ENCODE measurements at regions not wholly inside any gene's neighbourhood (a gene's known extent, or its start where the extent isn't known, plus 50 kb on each side); places are given as distances from the start of the nearest gene placed in this dataset.
"Not testable (repeated sequence)": the region's sequence is repeated elsewhere in the genome, so short reads cannot be mapped to it uniquely, and the experiment has no call there.

DNA sequence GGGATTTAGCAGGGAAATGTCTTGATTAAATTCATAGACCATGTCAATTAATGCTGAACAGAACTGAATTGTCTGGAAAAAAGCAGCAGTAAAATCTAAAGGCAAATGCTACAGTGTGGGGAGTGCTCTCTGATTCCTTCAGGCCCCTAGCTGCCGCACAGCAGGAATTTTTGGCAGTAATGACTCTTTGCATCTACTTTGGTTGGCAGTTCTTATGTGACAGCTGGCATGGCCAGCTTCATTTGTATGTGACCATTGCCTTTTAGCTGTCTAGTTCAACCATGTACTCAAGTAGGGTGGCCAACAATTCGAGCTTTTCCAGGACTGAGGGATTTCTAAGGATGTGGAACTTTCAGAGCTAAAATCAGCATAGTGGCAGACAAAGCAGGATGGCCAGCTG is 499.1 kb upstream of the MAN1A1 start:
- no peaks in the 10 kb centered on the region for H3K4me1 ChIP-seq (ENCODE audit: control insufficient read depth, insufficient read depth, low read length)
- H3K27ac ChIP-seq (ENCODE audit: low read depth, low read length): no peak overlapping the region
- H3K4me3 ChIP-seq (ENCODE audit: low read depth, low read length): no peak overlapping the region
- 57% methylated on average over 1 of the region's 2 CpGs for WGBS (ENCODE audit: insufficient coverage)
- no peaks in the 10 kb centered on the region for H3K27me3 ChIP-seq (ENCODE audit: control insufficient read depth, insufficient read depth, low read length)
- no peaks in the 10 kb centered on the region for H3K9me3 ChIP-seq (ENCODE audit: control insufficient read depth, insufficient read depth, low read length)
- no peaks in the 10 kb centered on the region for H3K36me3 ChIP-seq (ENCODE audit: control insufficient read depth, insufficient read depth, low read length)
- DNase-seq (ENCODE audit: low read depth in 4 of 6, low spot score in 6 of 6): peak in 4 of 6 donors; percentile 6 to 72 (median 34)

DNA sequence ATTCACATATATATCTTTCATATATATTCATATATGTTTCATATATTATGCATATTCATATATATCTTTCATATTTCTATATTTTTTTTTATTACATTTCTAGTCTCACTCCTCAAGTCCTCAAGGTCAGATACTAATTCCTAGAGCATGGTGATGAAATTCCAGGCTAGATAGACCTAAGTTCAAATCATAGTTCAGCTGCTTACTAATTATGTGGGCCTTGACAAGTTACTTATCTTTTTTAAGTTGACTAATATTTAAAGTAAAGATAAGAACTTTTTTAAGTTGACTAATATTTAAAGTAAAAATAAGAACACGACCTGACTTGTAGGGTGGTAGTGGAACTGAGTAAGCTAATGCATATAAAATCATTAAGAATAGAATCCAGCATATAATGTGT is 495.6 kb upstream of the MAN1A1 start:
- no CpG with 5 or more reads among the region's 1 CpG for WGBS (ENCODE audit: insufficient coverage)
- no peak for DNase-seq (ENCODE audit: low read depth in 4 of 6, low spot score in 6 of 6)
- H3K36me3 ChIP-seq (ENCODE audit: control insufficient read depth, insufficient read depth, low read length): no peaks in the 10 kb centered on the region
- H3K27ac ChIP-seq (ENCODE audit: low read depth, low read length): no peak overlapping the region
- H3K27me3 ChIP-seq (ENCODE audit: control insufficient read depth, insufficient read depth, low read length): no peaks in the 10 kb centered on the region
- no peaks in the 10 kb centered on the region for H3K4me1 ChIP-seq (ENCODE audit: control insufficient read depth, insufficient read depth, low read length)
- no peak overlapping the region for H3K4me3 ChIP-seq (ENCODE audit: low read depth, low read length)
- no peaks in the 10 kb centered on the region for H3K9me3 ChIP-seq (ENCODE audit: control insufficient read depth, insufficient read depth, low read length)

DNA sequence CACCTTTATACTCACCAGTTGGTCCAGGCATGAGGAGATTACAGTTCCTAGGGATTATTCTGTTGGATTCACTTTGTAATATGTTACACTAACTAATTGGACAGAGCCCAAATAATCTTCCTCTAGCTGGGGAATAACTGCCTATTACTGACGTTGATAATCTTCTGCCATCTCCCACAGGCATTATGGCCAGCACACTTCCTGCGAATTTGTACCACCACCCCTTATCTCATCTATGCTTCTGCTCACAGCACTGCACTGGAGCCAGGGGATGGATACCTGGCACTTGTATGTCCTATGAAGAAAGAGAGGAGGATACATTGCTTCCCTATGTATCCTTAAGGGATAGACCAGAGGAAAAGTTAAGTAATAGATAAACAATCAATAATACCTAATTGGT is 494.8 kb upstream of the MAN1A1 start:
- Histone ChIP-seq H3K4me1 (ENCODE audit: control insufficient read depth, insufficient read depth, low read length) (no peaks in the 10 kb centered on the region), H3K9me3 (ENCODE audit: control insufficient read depth, insufficient read depth, low read length) (no peaks in the 10 kb centered on the region), H3K27me3 (ENCODE audit: control insufficient read depth, insufficient read depth, low read length) (no peaks in the 10 kb centered on the region), H3K27ac (ENCODE audit: low read depth, low read length) (no peak overlapping the region), H3K4me3 (ENCODE audit: low read depth, low read length) (no peak overlapping the region), H3K36me3 (ENCODE audit: control insufficient read depth, insufficient read depth, low read length) (no peaks in the 10 kb centered on the region)
- DNase-seq (ENCODE audit: low read depth in 4 of 6, low spot score in 6 of 6): no peak
- 67% methylated on average over 1 of the region's 2 CpGs for WGBS (ENCODE audit: insufficient coverage)

DNA sequence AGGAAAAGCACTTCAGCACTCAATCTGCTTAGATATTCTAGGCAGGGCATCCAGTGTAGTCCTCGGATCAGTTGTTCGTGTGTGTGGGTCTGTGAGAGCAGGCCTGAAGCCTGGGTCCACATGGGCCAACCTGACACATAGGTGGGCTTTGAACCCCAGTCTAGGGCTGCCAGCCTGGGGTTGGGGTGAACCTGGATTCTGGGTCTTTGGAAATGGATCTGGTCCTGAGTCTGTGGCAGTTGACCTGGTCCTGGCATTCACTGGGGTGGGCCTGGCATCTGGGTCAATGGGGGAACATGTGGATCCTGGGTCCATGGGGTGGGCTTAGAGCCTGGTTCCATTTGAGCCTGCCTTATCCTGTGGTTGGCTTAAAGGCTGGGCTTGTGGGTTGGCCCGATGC is 492.6 kb upstream of the MAN1A1 start:
- H3K9me3 ChIP-seq (ENCODE audit: control insufficient read depth, insufficient read depth, low read length): no peaks in the 10 kb centered on the region
- no peak overlapping the region for H3K27ac ChIP-seq (ENCODE audit: low read depth, low read length)
- no peak for DNase-seq (ENCODE audit: low read depth in 4 of 6, low spot score in 6 of 6)
- H3K4me3 ChIP-seq (ENCODE audit: low read depth, low read length): no peak overlapping the region
- no peaks in the 10 kb centered on the region for H3K27me3 ChIP-seq (ENCODE audit: control insufficient read depth, insufficient read depth, low read length)
- H3K4me1 ChIP-seq (ENCODE audit: control insufficient read depth, insufficient read depth, low read length): no peaks in the 10 kb centered on the region
- WGBS (ENCODE audit: insufficient coverage): 67% methylated on average over 3 of the region's 3 CpGs
- no peaks in the 10 kb centered on the region for H3K36me3 ChIP-seq (ENCODE audit: control insufficient read depth, insufficient read depth, low read length)

DNA sequence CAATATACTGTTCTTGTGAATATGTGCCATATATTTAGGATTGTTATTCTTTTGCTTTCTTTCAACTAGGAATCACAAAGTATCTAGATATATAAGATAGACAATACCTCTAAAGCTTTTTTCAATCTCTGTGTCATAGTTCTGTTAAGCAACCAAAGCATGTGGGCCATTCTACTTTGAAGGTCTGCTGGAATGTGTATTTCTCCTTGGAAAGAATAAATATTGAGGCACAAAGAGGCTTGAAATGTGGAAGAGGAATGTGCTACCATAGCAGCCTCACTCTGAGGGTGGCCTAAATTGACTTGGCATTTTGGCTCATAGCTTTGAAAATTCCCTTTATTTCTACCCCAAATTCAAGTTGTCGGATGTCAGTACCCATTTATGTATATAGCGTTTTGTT is 488.5 kb upstream of the MAN1A1 start:
- WGBS (ENCODE audit: insufficient coverage): no CpG with 5 or more reads among the region's 2 CpGs
- no peak for DNase-seq (ENCODE audit: low read depth in 4 of 6, low spot score in 6 of 6)
- no peak overlapping the region for H3K27ac ChIP-seq (ENCODE audit: low read depth, low read length)

DNA sequence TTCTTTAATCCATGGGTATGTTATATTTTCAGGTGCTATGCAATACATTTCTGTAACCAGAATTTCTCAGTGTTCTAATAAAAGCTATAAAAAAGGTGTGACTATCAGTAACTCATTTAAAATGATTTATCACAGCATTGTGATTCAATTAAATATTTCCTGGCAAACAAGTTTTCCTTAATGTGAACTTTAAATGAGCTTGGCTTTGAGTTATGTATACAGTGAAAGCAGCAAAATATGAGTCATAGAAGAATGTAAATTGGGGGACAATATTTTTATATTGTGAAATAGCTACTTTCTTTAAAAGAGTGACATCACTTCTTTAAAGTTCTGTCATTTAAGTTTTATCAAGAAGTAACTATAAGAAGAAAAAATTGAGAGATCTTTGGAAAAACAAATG is 484.9 kb upstream of the MAN1A1 start:
- Histone ChIP-seq H3K9me3 (ENCODE audit: control insufficient read depth, insufficient read depth, low read length) (no peaks in the 10 kb centered on the region), H3K27ac (ENCODE audit: low read depth, low read length) (no peak overlapping the region), H3K36me3 (ENCODE audit: control insufficient read depth, insufficient read depth, low read length) (no peaks in the 10 kb centered on the region), H3K4me3 (ENCODE audit: low read depth, low read length) (no peak overlapping the region), H3K4me1 (ENCODE audit: control insufficient read depth, insufficient read depth, low read length) (no peaks in the 10 kb centered on the region), H3K27me3 (ENCODE audit: control insufficient read depth, insufficient read depth, low read length) (no peaks in the 10 kb centered on the region)
- DNase-seq (ENCODE audit: low read depth in 4 of 6, low spot score in 6 of 6): no peak

More for the DNA sequence above, 488.5 kb upstream of the MAN1A1 start:
- Histone ChIP-seq H3K4me3 (ENCODE audit: low read depth, low read length) (no peak overlapping the region), H3K36me3 (ENCODE audit: control insufficient read depth, insufficient read depth, low read length) (no peaks in the 10 kb centered on the region), H3K9me3 (ENCODE audit: control insufficient read depth, insufficient read depth, low read length) (no peaks in the 10 kb centered on the region), H3K27me3 (ENCODE audit: control insufficient read depth, insufficient read depth, low read length) (no peaks in the 10 kb centered on the region), H3K4me1 (ENCODE audit: control insufficient read depth, insufficient read depth, low read length) (no peaks in the 10 kb centered on the region)

DNA sequence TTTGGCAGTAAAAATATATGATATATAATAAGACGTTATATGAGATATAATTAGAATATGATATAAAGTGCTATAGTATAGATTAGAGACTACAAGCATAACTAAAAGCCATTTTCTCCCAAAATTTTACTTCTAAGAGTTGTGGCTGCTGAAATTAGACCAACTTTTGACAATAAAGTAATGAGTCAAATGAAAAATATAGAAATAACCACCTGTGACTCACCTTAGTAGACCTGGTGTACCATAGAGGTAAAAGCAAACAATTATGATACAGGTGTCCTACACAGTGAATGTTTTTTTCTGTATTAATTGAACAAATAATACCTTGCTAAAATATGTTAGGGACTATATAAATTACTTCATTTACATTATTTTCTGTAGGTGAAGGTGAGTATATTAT is 482.9 kb upstream of the MAN1A1 start:
- Histone ChIP-seq H3K4me3 (ENCODE audit: low read depth, low read length) (no peak overlapping the region), H3K9me3 (ENCODE audit: control insufficient read depth, insufficient read depth, low read length) (no peaks in the 10 kb centered on the region), H3K4me1 (ENCODE audit: control insufficient read depth, insufficient read depth, low read length) (no peaks in the 10 kb centered on the region), H3K36me3 (ENCODE audit: control insufficient read depth, insufficient read depth, low read length) (no peaks in the 10 kb centered on the region), H3K27ac (ENCODE audit: low read depth, low read length) (no peak overlapping the region), H3K27me3 (ENCODE audit: control insufficient read depth, insufficient read depth, low read length) (no peaks in the 10 kb centered on the region)
- DNase-seq (ENCODE audit: low read depth in 4 of 6, low spot score in 6 of 6): no peak
- no CpG with 5 or more reads among the region's 1 CpG for WGBS (ENCODE audit: insufficient coverage)

DNA sequence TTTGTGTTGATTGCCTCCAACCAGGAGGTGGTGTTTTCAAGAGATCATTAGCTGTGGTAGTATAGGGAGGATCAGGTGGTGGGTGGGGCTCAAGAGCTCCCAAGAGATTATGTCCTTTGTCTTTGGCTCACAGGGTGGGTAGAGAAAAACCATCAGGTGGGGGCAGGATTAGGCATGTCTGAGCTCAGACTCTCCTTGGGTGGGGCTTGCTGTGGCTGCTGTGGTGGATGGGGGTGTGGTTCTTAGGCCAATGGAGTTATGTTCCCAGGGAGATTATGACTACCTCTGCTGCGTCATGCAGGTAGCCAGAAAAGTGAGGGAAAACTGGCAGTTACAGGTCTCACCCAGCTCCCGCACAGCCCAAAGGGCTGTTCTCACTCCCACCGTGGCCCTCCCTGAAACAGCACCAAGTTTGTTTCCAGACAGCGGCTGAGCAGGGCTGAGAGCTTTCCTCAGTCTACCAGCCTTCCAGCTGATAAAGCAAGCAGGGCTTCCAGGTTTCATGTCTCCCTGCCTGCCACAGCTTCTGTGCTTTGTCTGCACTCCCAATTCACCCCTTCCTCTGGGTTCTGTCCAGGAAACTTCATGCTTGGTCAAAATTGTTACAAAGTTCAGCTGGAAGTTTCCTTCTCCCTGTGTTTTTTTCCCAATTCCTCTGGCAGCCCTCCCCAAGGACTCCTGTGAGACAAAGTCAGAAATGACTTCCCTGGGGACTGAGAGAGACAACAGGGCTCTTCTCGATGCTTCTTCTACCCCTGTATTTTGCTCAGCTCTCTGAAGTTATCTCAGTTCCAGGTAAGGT is 481.1 kb upstream of the MAN1A1 start:
- H3K4me1 ChIP-seq (ENCODE audit: control insufficient read depth, insufficient read depth, low read length): no peaks in the 10 kb centered on the region
- H3K36me3 ChIP-seq (ENCODE audit: control insufficient read depth, insufficient read depth, low read length): no peaks in the 10 kb centered on the region
- no peaks in the 10 kb centered on the region for H3K27me3 ChIP-seq (ENCODE audit: control insufficient read depth, insufficient read depth, low read length)
- no peaks in the 10 kb centered on the region for H3K9me3 ChIP-seq (ENCODE audit: control insufficient read depth, insufficient read depth, low read length)
- DNase-seq (ENCODE audit: low read depth in 4 of 6, low spot score in 6 of 6): no peak
- 87% methylated on average over 4 of the region's 5 CpGs for whole genome bisulfite sequencing (ENCODE audit: insufficient coverage)
- H3K27ac ChIP-seq (ENCODE audit: low read depth, low read length): no peak overlapping the region
- no peak overlapping the region for H3K4me3 ChIP-seq (ENCODE audit: low read depth, low read length)

DNA sequence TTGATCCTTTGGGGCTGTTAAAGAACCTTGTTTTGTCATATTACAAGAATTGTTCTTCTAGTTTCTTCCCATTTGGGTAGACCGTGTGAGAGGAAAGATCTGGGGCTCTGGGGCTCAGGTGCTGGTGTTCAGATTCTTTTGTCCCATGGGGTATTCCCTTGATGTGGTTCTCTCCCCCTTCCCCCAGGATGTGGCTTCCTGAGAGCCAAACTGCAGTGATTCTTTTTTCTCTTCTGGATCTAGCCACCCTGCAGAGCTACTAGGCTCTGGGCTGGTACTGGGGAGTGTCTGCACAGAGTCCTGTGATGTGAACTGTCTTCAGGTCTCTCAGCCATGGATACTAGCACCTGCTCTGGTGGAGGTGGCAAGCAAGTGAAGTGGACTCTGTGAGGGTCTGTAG is 480.5 kb upstream of the MAN1A1 start:
- no CpG with 5 or more reads among the region's 1 CpG for WGBS (ENCODE audit: insufficient coverage)
- DNase-seq (ENCODE audit: low read depth in 4 of 6, low spot score in 6 of 6): no peak

DNA sequence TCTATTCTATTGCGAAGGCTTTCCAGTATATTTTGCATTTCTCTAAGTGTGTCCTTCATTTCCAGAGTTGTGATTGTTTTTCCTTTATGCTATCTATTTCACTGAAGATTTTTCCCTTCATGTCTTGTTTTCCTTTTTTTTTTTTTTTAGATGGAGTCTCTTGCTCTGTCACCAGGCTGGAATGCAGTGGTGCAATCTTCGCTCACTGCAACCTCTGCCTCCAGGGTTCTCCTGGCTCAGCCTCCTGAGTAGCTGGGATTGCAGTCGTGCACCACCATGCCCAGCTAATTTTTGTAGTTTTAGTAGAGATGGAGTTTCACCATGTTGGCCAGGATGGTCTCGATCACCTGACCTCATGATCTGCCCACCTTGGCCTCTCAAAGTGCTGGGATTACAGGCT is 479.9 kb upstream of the MAN1A1 start:
- WGBS (ENCODE audit: insufficient coverage): no CpG with 5 or more reads among the region's 4 CpGs
- H3K36me3 ChIP-seq (ENCODE audit: control insufficient read depth, insufficient read depth, low read length); H3K4me1 ChIP-seq (ENCODE audit: control insufficient read depth, insufficient read depth, low read length); H3K9me3 ChIP-seq (ENCODE audit: control insufficient read depth, insufficient read depth, low read length); H3K4me3 ChIP-seq (ENCODE audit: low read depth, low read length); H3K27me3 ChIP-seq (ENCODE audit: control insufficient read depth, insufficient read depth, low read length); DNase-seq (ENCODE audit: low read depth in 4 of 6, low spot score in 6 of 6); H3K27ac ChIP-seq (ENCODE audit: low read depth, low read length): not testable (repeated sequence)

More for the DNA sequence above, 480.5 kb upstream of the MAN1A1 start:
- no peaks in the 10 kb centered on the region for H3K9me3 ChIP-seq (ENCODE audit: control insufficient read depth, insufficient read depth, low read length)
- no peaks in the 10 kb centered on the region for H3K4me1 ChIP-seq (ENCODE audit: control insufficient read depth, insufficient read depth, low read length)
- H3K27me3 ChIP-seq (ENCODE audit: control insufficient read depth, insufficient read depth, low read length): no peaks in the 10 kb centered on the region
- H3K4me3 ChIP-seq (ENCODE audit: low read depth, low read length): no peak overlapping the region
- H3K27ac ChIP-seq (ENCODE audit: low read depth, low read length): no peak overlapping the region
- no peaks in the 10 kb centered on the region for H3K36me3 ChIP-seq (ENCODE audit: control insufficient read depth, insufficient read depth, low read length)
